ENCODE measurements at regions not wholly inside any gene's neighbourhood (a gene's known extent, or its start where the extent isn't known, plus 50 kb on each side); places are given as distances from the start of the nearest gene placed in this dataset. TPM values are rescaled to one million over a fixed set of nuclear protein-coding genes. Genes with fewer than 3 reads are reported as not detected.
"Not testable (repeated sequence)": the region's sequence is repeated elsewhere in the genome, so short reads cannot be mapped to it uniquely, and the experiment has no call there.

DNA sequence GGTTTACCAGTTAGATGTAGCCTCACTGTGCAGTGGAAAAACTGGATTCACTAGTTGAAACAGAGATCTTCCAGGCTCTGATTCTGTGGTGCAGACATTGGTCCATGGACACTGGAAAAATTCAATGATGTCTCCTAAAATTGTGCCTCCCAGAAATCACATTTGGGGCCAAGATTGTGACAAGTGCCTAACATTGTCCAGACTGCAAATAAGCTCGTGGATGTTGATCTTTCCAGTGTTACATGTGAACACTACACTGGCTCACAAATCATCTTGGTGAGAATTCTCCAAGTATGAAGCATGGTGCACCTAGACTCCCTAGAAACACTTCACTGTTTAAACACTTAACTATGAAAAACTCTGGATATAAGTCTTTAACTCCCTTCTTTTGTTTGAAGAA lies 140.4 kb downstream of the HAO1 start:
- Histone ChIP-seq H3K27ac (ENCODE audit: low read depth) (no peak overlapping the region), H3K36me3 (ENCODE audit: insufficient read depth) (no peaks in the 10 kb centered on the region), H3K4me3 (ENCODE audit: low read depth, low read length) (no peak overlapping the region), H3K4me1 (ENCODE audit: insufficient read depth) (no peaks in the 10 kb centered on the region)
- WGBS, result 18% methylated on average over 1 of the region's 1 CpG
- no peak for DNase-seq (ENCODE audit: extremely low spot score)

DNA sequence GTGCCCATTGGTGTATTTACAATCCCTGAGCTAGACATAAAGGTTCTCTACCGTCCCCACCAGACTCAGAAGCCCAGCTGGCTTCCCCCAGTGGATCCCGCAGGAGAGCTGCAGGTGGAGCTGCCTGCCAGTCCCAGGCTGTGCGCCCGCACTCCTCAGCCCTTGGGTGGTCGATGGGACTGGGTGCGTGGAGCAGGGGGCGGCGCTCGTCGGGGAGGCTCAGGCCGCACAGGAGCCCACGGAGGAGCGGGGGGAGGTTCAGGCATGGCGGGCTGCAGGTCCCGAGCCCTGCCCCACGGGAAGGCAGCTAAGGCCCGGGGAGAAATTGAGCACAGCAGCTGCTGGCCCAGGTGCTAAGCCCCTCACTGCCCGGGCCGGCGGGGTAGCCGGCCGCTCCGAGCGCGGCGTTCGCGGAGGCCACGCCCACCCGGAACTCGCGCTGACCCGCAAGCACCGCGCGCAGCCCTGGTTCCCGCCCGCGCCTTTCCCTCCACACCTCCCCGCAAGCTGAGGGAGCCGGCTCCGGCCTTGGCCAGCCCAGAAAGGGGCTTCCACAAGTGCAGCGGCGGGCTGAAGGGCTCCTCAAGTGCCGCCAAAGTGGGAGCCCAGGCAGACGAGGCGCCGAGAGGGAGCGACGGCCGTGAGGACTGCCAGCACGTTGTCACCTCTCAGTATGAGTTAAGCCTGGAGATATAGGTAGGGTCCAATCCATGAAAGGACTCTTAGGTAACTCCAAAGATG lies 136.7 kb downstream of the HAO1 start:
- H3K4me1 ChIP-seq (ENCODE audit: insufficient read depth), result not testable (repeated sequence)
- whole genome bisulfite sequencing, result 50% methylated on average over 52 of the region's 52 CpGs
- peak overlapping the region; percentile 13 for H3K4me3 ChIP-seq (ENCODE audit: low read depth, low read length)

DNA sequence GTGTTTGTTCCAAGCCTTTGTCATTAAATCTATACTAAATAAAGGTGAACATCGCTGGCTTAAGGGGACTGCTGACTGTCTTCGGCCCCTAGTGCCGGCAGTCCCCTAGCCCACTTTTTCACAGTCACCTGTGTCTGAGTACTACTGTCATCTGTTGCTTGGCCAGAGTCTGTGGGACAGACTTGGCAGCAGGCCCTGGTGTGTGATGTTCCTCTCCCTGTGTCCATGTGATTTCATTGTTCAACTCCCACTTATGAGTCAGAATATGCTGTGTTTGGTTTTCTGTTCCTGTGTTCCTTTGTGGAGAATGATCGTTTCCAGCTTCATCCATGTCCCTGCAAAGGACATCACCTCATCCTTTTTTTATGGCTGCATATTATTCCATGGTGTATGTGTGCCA lies 133.4 kb downstream of the HAO1 start:
- H3K4me1 ChIP-seq (ENCODE audit: insufficient read depth), result no peaks in the 10 kb centered on the region
- no peaks in the 10 kb centered on the region for H3K36me3 ChIP-seq (ENCODE audit: insufficient read depth)
- WGBS, result 86% methylated on average over 4 of the region's 4 CpGs
- no peak overlapping the region for H3K4me3 ChIP-seq (ENCODE audit: low read depth, low read length)
- H3K27ac ChIP-seq (ENCODE audit: low read depth), result no peak overlapping the region
- DNase-seq (ENCODE audit: extremely low spot score), result no peak

More for the DNA sequence above, 136.7 kb downstream of the HAO1 start:
- not testable (repeated sequence) for H3K36me3 ChIP-seq (ENCODE audit: insufficient read depth); DNase-seq (ENCODE audit: extremely low spot score); H3K27ac ChIP-seq (ENCODE audit: low read depth)

DNA sequence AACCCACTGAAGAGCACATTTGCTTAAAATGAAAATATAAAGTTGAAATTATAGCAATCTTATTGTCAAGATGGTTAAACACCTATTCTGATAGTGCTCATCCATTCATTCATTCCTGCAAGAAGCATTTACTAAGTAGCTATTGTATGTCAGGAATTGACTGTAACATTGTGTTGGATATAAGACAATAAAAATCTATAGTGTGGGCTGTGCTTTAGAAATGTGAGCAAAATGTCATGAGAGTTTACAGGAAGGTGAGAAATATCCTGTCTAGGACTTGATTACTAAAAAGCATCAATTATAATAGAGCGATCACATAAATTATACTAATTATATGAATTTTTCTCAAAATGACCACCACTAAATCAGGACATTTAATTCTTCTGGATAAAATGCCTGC lies 123.0 kb downstream of the HAO1 start:
- WGBS, result 93% methylated on average over 1 of the region's 1 CpG
- H3K27ac ChIP-seq (ENCODE audit: low read depth), result no peak overlapping the region
- H3K4me1 ChIP-seq (ENCODE audit: insufficient read depth), result no peaks in the 10 kb centered on the region
- DNase-seq (ENCODE audit: extremely low spot score), result no peak
- no peak overlapping the region for H3K4me3 ChIP-seq (ENCODE audit: low read depth, low read length)
- H3K36me3 ChIP-seq (ENCODE audit: insufficient read depth), result no peaks in the 10 kb centered on the region

DNA sequence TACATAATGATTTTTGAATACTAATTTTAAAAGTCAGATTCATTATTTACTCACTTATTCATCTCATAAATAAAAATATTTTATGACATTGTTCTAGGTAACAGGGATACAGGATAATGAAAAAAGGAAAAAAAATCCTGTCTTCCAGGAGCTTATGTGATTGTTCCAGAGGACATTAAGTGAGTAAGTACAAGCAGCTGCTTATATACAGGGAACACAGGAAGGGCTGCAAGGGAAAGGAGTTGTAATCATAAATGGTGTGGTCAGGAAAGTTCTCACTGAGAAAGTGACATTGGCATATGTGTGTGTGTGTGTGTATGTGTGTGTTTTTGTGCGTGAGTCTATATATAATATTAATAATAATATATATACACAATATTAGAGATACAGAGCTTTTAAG lies 121.8 kb downstream of the HAO1 start:
- 88% methylated on average over 1 of the region's 1 CpG for WGBS
- no peak overlapping the region for H3K27ac ChIP-seq (ENCODE audit: low read depth)
- H3K4me3 ChIP-seq (ENCODE audit: low read depth, low read length), result no peak overlapping the region
- H3K4me1 ChIP-seq (ENCODE audit: insufficient read depth), result no peaks in the 10 kb centered on the region
- H3K36me3 ChIP-seq (ENCODE audit: insufficient read depth), result no peaks in the 10 kb centered on the region
- DNase-seq (ENCODE audit: extremely low spot score), result no peak

DNA sequence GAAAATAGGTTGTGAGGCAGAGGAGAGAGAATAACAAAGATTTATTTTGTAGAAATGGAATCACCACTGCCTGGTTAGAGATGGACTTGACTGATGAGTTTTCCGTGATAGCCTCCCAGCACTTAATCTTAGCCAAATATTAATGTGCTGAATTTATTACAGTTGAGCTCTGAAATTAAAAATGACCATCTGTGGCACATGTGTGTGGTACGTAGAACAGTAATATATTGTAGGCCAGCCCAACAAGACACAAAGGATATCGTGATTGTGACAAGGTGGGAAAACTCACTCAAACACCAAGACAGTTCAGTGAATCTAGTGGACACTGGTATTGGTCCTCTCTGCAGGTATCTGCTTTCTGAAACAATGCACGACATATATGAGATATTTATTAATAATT lies 119.4 kb downstream of the HAO1 start:
- 74% methylated on average over 4 of the region's 4 CpGs for WGBS
- no peaks in the 10 kb centered on the region for H3K4me1 ChIP-seq (ENCODE audit: insufficient read depth)
- H3K27ac ChIP-seq (ENCODE audit: low read depth), result no peak overlapping the region
- H3K4me3 ChIP-seq (ENCODE audit: low read depth, low read length), result no peak overlapping the region
- no peaks in the 10 kb centered on the region for H3K36me3 ChIP-seq (ENCODE audit: insufficient read depth)
- no peak for DNase-seq (ENCODE audit: extremely low spot score)

DNA sequence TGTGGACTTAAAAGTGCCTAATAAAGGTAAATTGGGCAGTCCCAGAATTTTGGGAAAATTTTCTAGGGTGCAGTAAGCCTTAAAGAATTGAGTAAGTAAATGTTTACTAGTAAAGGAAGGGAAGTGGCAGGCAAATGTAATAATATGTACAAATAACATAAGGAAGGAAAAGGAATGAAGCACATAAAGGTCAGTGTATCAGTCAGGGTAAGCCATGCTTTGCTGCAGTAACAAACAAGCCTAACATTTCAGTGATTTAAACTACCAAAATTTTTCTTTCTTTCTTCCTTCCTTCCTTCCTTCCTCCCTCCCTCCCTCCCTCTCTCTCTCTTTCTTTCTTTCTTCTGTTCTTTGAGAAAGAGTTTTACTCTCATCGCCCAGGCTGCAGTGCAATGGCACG lies 117.5 kb downstream of the HAO1 start:
- DNase-seq (ENCODE audit: extremely low spot score), result no peak
- H3K36me3 ChIP-seq (ENCODE audit: insufficient read depth), result no peaks in the 10 kb centered on the region
- WGBS, result 97% methylated on average over 2 of the region's 2 CpGs
- no peak overlapping the region for H3K27ac ChIP-seq (ENCODE audit: low read depth)
- no peaks in the 10 kb centered on the region for H3K4me1 ChIP-seq (ENCODE audit: insufficient read depth)
- no peak overlapping the region for H3K4me3 ChIP-seq (ENCODE audit: low read depth, low read length)

DNA sequence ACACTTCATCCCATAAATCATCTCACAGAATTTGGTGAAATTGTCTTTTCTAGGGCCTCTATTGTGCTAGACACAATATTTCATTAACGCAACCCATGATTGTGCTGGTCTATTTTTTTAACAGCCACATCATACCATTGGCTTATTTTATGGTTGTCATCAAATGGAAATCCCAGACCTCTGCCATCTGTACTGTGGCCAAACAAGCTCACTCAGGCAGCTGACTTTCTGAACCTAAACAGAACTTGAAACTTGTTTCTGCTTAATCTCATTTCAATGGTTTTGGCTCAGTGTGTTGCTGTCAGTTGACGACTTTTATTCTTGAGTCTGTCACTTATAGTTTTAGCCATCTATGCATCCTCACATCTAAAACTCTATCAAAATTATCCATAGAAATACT lies 111.8 kb downstream of the HAO1 start:
- Histone ChIP-seq H3K4me3 (ENCODE audit: low read depth, low read length) (no peak overlapping the region), H3K27ac (ENCODE audit: low read depth) (no peak overlapping the region), H3K4me1 (ENCODE audit: insufficient read depth) (no peaks in the 10 kb centered on the region), H3K36me3 (ENCODE audit: insufficient read depth) (no peaks in the 10 kb centered on the region)
- no peak for DNase-seq (ENCODE audit: extremely low spot score)
- 29% methylated on average over 2 of the region's 2 CpGs for WGBS

DNA sequence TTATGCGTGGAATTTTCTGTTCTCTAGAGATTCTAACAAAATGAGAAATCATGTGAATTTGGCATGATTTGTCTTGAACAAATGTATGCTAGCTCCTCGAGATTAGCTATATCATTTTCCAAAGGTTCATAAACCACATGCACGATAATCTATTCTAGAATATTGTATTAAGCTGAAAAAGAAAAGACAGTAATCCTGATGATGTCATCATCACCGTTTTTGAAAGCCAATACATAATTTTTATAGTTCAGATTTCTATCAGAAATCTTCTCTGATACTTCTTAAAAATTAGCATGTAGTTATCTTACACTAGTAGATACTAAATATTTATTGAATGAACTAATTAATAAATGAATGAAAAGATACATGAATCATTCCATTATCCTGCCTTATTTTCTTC lies 111.2 kb downstream of the HAO1 start:
- Histone ChIP-seq H3K4me3 (ENCODE audit: low read depth, low read length) (no peak overlapping the region), H3K4me1 (ENCODE audit: insufficient read depth) (no peaks in the 10 kb centered on the region), H3K27ac (ENCODE audit: low read depth) (no peak overlapping the region), H3K36me3 (ENCODE audit: insufficient read depth) (no peaks in the 10 kb centered on the region)
- no peak for DNase-seq (ENCODE audit: extremely low spot score)
- 66% methylated on average over 4 of the region's 4 CpGs for WGBS

DNA sequence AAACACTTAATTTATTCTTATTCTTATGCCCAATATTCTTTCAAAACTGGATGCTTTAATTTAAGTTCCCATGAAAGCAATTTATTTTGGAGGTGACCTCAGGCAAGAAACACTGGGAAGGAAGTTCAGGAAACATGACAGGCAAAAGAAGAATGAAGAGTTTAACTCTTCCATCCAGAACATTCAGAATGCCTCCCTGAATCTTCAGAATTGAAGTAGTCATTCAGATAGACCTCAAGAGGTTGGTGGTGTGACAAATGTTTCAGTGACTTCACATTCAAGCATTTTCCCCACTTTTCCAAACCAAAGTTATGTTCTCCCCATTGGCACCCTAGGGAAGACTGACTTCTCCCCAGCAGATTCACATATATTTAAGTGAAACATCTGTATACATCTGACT lies 110.5 kb downstream of the HAO1 start:
- Histone ChIP-seq H3K4me3 (ENCODE audit: low read depth, low read length) (no peak overlapping the region), H3K36me3 (ENCODE audit: insufficient read depth) (no peaks in the 10 kb centered on the region), H3K27ac (ENCODE audit: low read depth) (no peak overlapping the region), H3K4me1 (ENCODE audit: insufficient read depth) (no peaks in the 10 kb centered on the region)
- DNase-seq (ENCODE audit: extremely low spot score), result no peak

Small RNA genes lying in the stretch of these regions (small RNA-seq; reads per million reads assigned to genes)
- gene MIR8062 (not detected), gene RN7SL547P (not detected)

Measured in urinary bladder (tissue), 4 donors.